Astrocyte of the cerebellum (primary cell): ENCODE measurements at regions not wholly inside any gene's neighbourhood (a gene's known extent, or its start where the extent isn't known, plus 50 kb on each side); places are given as distances from the start of the nearest gene placed in this dataset.

Experiments used
- DNase-seq: peaks from one replicate; pipeline ENCODE4 v3.0.0-alpha.2; 2011; ENCODE audit warnings: low read depth
- H3K4me3 ChIP-seq: 2 replicates; pipeline ENCODE4 v1.5.1; 2011; ENCODE audit warnings: mild to moderate bottlenecking, low read depth, low read length, moderate library complexity
- in situ Hi-C: cut with HindIII; loops from 2 replicates; pipeline ENCODE4 v1.10.0; 2017; ENCODE audit warnings: low sequenced_read_pairs
- TF ChIP-seq, protein P1 (sequence below): IDR thresholded peaks from 2 replicates; pipeline ENCODE4 v1.5.1; 2012; ENCODE audit warnings: low read length, low read depth, moderate library complexity, mild to moderate bottlenecking; ENCODE audit errors: missing control alignments

DNA sequence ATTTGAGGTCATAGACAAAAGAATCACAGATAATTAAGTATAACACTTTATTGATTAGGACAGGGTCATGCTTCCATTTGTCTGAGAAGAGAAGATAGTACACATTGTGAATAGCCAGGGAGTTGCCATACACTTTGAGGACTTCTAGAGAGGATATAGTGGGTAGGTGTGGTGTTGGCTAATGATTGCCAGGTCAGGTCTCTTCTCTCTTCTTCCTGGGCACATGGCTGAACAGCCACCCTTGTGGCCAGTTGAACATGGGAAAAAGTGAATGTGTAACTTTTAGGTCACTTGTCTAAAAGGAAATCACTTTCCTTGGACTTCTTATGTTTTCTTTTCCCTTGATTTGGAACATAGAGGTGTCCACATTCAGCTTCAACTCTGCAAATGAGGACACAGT, 772.1 kb upstream of the MAP3K7 start:
- TF ChIP-seq, protein P1, sequence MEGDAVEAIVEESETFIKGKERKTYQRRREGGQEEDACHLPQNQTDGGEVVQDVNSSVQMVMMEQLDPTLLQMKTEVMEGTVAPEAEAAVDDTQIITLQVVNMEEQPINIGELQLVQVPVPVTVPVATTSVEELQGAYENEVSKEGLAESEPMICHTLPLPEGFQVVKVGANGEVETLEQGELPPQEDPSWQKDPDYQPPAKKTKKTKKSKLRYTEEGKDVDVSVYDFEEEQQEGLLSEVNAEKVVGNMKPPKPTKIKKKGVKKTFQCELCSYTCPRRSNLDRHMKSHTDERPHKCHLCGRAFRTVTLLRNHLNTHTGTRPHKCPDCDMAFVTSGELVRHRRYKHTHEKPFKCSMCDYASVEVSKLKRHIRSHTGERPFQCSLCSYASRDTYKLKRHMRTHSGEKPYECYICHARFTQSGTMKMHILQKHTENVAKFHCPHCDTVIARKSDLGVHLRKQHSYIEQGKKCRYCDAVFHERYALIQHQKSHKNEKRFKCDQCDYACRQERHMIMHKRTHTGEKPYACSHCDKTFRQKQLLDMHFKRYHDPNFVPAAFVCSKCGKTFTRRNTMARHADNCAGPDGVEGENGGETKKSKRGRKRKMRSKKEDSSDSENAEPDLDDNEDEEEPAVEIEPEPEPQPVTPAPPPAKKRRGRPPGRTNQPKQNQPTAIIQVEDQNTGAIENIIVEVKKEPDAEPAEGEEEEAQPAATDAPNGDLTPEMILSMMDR = no peak
- in situ Hi-C loops = no loop called here
- no peak for DNase-seq
- H3K4me3 ChIP-seq = no peak overlapping the region

- in situ Hi-C loops = no loop called here
- H3K4me3 ChIP-seq = no peak overlapping the region
- DNase-seq = no peak
- TF ChIP-seq, protein P1 = no peak
Observed at GRCh38 chr6:91352878-91353277, 766.0 kb upstream of the MAP3K7 start.

GRCh38 chr6:91352321-91352720, 765.4 kb upstream of the MAP3K7 start:
- in situ Hi-C loops = no loop called here
- TF ChIP-seq, protein P1 = no peak
- no peak for DNase-seq
- no peak overlapping the region for H3K4me3 ChIP-seq

- no peak for DNase-seq
- TF ChIP-seq, protein P1 = no peak
- H3K4me3 ChIP-seq = no peak overlapping the region
- in situ Hi-C loops = no loop called here
Observed at GRCh38 chr6:91350146-91350908, 763.5 kb upstream of the MAP3K7 start.

DNA sequence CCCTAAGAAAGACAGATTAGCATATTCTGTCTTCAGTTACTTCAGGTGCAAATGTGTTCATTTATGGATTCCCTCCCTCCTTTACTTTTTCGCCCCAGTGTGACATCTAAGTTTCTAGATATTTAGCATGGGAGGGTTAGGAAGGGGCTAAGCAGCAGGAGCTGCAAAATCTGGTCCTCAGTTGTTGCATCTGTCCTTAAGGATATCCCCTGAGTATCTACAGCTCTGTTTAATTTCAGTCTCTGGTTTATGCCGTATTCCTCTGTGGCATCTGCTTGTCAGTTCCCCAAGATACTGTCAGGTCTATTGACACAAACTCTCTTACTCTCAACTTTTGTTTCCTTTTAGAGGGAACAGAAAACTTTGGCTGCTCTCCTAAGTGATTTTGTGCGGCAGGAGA, 754.6 kb upstream of the MAP3K7 start:
- no peak overlapping the region for H3K4me3 ChIP-seq
- in situ Hi-C loops = no loop called here
- TF ChIP-seq, protein P1 = no peak
- no peak for DNase-seq

GRCh38 chr6:91340896-91341395, 754.1 kb upstream of the MAP3K7 start:
- no peak overlapping the region for H3K4me3 ChIP-seq
- TF ChIP-seq, protein P1 = no peak
- no peak for DNase-seq
- in situ Hi-C loops = no loop called here
